GM21576 (cell line): ENCODE measurements at regions not wholly inside any gene's neighbourhood (a gene's known extent, or its start where the extent isn't known, plus 50 kb on each side); places are given as distances from the start of the nearest gene placed in this dataset.

Source experiments
- ATAC-seq: cut with Tn5 transposase; IDR thresholded peaks from one replicate; pipeline ENCODE4 v1.9.1; 2021; ENCODE audit warnings: mild to moderate bottlenecking, moderate library complexity; ENCODE audit not compliant: unreplicated experiment

- ATAC-seq: no peak
Measured at GRCh38 chr3:104763007-104763406, 603.7 kb upstream of the ALCAM start.

GRCh38 chr3:104764496-104764895 is 602.2 kb upstream of the ALCAM start:
- ATAC-seq: no peak

GRCh38 chr3:104768886-104769285 is 597.8 kb upstream of the ALCAM start:
- ATAC-seq: no peak

GRCh38 chr3:104779324-104779723 is 587.4 kb upstream of the ALCAM start:
- no peak for ATAC-seq

GRCh38 chr3:104781112-104781511 is 585.6 kb upstream of the ALCAM start:
- ATAC-seq: no peak

GRCh38 chr3:104785947-104786346 is 580.8 kb upstream of the ALCAM start:
- no peak for ATAC-seq

- no peak for ATAC-seq
Measured at GRCh38 chr3:104787306-104787705, 579.4 kb upstream of the ALCAM start.

- ATAC-seq: no peak
Measured at GRCh38 chr3:104788807-104789206, 577.9 kb upstream of the ALCAM start.

GRCh38 chr3:104791331-104791730 is 575.4 kb upstream of the ALCAM start:
- ATAC-seq: no peak

GRCh38 chr3:104796556-104796955 is 570.2 kb upstream of the ALCAM start:
- no peak for ATAC-seq

- no peak for ATAC-seq
Measured at GRCh38 chr3:104805042-104805441, 561.7 kb upstream of the ALCAM start.

- ATAC-seq: no peak
Measured at GRCh38 chr3:104805508-104805907, 561.2 kb upstream of the ALCAM start.

- ATAC-seq: no peak
Measured at GRCh38 chr3:104810896-104811295, 555.8 kb upstream of the ALCAM start.

- ATAC-seq: no peak
Measured at GRCh38 chr3:104816008-104816407, 550.7 kb upstream of the ALCAM start.

GRCh38 chr3:104816716-104817115 is 550.0 kb upstream of the ALCAM start:
- no peak for ATAC-seq

GRCh38 chr3:104819333-104819732 is 547.4 kb upstream of the ALCAM start:
- ATAC-seq: no peak

- no peak for ATAC-seq
Measured at GRCh38 chr3:104820959-104821358, 545.8 kb upstream of the ALCAM start.

- no peak for ATAC-seq
Measured at GRCh38 chr3:104825116-104825515, 541.6 kb upstream of the ALCAM start.

GRCh38 chr3:104831071-104831470 is 535.6 kb upstream of the ALCAM start:
- no peak for ATAC-seq

- ATAC-seq: no peak
Measured at GRCh38 chr3:104832530-104832929, 534.2 kb upstream of the ALCAM start.

GRCh38 chr3:104835376-104835775 is 531.3 kb upstream of the ALCAM start:
- no peak for ATAC-seq

- ATAC-seq: no peak
Measured at GRCh38 chr3:104846270-104846669, 520.4 kb upstream of the ALCAM start.

- no peak for ATAC-seq
Measured at GRCh38 chr3:104849070-104849469, 517.6 kb upstream of the ALCAM start.

GRCh38 chr3:104854468-104854867 is 512.2 kb upstream of the ALCAM start:
- no peak for ATAC-seq
